SU-DHL-6 (cell line): ENCODE measurements at regions not wholly inside any gene's neighbourhood (a gene's known extent, or its start where the extent isn't known, plus 50 kb on each side); places are given as distances from the start of the nearest gene placed in this dataset.

ENCODE experiments used
- EZH2phosphoT487 ChIP-seq: fragments of 200-600 bp; sonication (generic), shearing (Covaris generic); conservative IDR thresholded peaks from 2 replicates; pipeline ENCODE4 v1.6.1; 2018; ENCODE audit warnings: mild to moderate bottlenecking, antibody characterized with exemption, low read length, moderate library complexity, mixed read lengths
- TF ChIP-seq, protein P1 (sequence below): fragments of 200-600 bp; sonication (generic); IDR thresholded peaks from one replicate; pipeline ENCODE4 v1.5.1; 2017; ENCODE audit warnings: antibody characterized with exemption, mild to moderate bottlenecking, low read length, moderate library complexity; ENCODE audit not compliant: insufficient read depth, poor library complexity, severe bottlenecking

DNA sequence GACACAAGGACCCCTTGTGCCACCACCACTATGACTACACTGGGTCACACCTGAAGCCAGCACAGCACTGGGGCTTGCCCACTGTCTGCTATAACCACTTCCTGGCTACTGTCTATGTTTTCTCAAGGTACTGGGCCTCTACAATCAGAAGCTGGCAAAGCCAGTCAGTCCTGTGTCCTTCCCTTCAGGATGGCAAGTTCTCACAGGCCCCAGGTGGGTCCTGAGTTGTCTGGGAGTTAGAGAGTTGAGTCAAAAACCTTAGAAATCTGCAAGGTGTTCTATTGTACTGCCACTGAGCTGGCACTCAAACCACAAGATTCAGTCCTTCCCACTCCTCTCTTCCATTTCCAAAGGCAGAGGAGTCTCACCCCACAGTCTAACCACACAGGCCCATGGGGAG is 705.5 kb downstream of the IPMK start:
- TF ChIP-seq, protein P1, sequence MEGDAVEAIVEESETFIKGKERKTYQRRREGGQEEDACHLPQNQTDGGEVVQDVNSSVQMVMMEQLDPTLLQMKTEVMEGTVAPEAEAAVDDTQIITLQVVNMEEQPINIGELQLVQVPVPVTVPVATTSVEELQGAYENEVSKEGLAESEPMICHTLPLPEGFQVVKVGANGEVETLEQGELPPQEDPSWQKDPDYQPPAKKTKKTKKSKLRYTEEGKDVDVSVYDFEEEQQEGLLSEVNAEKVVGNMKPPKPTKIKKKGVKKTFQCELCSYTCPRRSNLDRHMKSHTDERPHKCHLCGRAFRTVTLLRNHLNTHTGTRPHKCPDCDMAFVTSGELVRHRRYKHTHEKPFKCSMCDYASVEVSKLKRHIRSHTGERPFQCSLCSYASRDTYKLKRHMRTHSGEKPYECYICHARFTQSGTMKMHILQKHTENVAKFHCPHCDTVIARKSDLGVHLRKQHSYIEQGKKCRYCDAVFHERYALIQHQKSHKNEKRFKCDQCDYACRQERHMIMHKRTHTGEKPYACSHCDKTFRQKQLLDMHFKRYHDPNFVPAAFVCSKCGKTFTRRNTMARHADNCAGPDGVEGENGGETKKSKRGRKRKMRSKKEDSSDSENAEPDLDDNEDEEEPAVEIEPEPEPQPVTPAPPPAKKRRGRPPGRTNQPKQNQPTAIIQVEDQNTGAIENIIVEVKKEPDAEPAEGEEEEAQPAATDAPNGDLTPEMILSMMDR: no peak
- TF ChIP-seq EZH2phosphoT487: no peak
